ENCODE measurements at regions not wholly inside any gene's neighbourhood (a gene's known extent, or its start where the extent isn't known, plus 50 kb on each side); places are given as distances from the start of the nearest gene placed in this dataset.
A peak's percentile ranks its signal among the peaks of the same experiment; 100 is the strongest.

- no peaks in the 10 kb centered on the region for H3K9me3 ChIP-seq
- H3K27ac ChIP-seq, result peak overlapping the region; percentile 76 to 80 (median 78)
- WGBS, 2 donors, result 70 to 100% methylated on average over 1 of the region's 1 CpG
- intact Hi-C loops (cut with DNase I), result no loop called here
- H3K27me3 ChIP-seq, result no peaks in the 10 kb centered on the region
- no peaks in the 10 kb centered on the region for H3K36me3 ChIP-seq (replicated peaks in 1 of 2; ENCODE audit: insufficient read depth in 1 of 2, low read depth in 2 of 2)
- H3K4me1 ChIP-seq, result peaks cover 94% of the 10 kb centered on the region
- no peak overlapping the region for H3K4me3 ChIP-seq
- DNase-seq (no peak), ATAC-seq (no peak)
- TF ChIP-seq, protein P1, sequence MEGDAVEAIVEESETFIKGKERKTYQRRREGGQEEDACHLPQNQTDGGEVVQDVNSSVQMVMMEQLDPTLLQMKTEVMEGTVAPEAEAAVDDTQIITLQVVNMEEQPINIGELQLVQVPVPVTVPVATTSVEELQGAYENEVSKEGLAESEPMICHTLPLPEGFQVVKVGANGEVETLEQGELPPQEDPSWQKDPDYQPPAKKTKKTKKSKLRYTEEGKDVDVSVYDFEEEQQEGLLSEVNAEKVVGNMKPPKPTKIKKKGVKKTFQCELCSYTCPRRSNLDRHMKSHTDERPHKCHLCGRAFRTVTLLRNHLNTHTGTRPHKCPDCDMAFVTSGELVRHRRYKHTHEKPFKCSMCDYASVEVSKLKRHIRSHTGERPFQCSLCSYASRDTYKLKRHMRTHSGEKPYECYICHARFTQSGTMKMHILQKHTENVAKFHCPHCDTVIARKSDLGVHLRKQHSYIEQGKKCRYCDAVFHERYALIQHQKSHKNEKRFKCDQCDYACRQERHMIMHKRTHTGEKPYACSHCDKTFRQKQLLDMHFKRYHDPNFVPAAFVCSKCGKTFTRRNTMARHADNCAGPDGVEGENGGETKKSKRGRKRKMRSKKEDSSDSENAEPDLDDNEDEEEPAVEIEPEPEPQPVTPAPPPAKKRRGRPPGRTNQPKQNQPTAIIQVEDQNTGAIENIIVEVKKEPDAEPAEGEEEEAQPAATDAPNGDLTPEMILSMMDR (IDR thresholded peaks at IDR 0.05), result no peak
- TF ChIP-seq POLR2A (IDR thresholded peaks at IDR 0.05), result no peak
These were observed 140.7 kb downstream of the QRSL1 start for GRCh38 chr6:106770081-106770480.

DNA sequence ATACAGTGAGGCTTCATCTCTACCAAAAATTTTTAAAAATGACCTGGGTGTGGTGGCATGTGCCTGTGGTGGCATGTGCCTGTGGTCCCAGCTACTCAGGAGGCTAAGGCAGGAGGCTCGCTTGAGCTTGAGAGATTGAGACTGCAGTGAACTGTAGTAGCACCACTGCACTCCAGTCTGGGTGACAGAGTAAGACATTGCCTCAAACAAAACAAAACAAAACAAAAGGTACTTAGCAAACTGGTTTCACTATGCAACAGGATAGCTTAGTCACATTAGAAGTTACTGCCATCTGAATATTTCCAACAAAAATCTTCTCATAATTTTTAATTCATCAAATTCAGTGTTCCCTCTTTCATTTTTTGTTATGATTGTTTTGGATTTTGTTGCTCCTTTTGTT lies 137.9 kb downstream of the QRSL1 start:
- no peak for DNase-seq

DNA sequence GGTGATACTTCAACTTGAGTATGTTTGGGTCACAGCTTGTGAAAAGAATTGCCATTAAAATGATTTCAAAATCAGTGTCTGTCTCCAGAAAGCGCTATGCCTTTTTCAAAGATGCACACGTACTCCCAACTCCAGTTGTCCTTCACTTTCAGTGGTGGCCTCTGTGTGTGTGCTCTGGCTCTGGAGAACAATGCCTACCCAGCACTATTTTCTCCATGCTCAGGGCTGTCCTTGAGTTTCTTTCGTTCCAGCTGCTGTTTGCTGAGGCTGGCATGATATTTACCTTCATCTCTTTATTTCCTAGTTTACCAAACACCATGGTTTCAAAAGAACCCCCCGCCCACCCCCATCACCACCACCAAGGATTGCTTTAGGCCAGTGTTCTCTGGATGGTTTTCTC lies 136.8 kb downstream of the QRSL1 start:
- Histone ChIP-seq H3K27ac (peak overlapping the region; percentile 72 to 86 (median 77)), H3K9me3 (no peaks in the 10 kb centered on the region), H3K4me3 (no peak overlapping the region), H3K27me3 (no peaks in the 10 kb centered on the region), H3K4me1 (peaks cover 82% of the 10 kb centered on the region), H3K36me3 (replicated peaks in 1 of 2; ENCODE audit: insufficient read depth in 1 of 2, low read depth in 2 of 2) (no peaks in the 10 kb centered on the region)
- TF ChIP-seq, protein P1 (IDR thresholded peaks at IDR 0.05), result no peak
- peak in 1 of 3 donors; percentile 25 for TF ChIP-seq POLR2A (IDR thresholded peaks at IDR 0.05)
- WGBS, 2 donors, result 53 to 54% methylated on average over 4 of the region's 4 CpGs
- intact Hi-C loops (cut with DNase I), result no loop called here
- DNase-seq, result peak in 2 of 4 donors; percentile 48 to 54
- ATAC-seq, result peak; percentile 39

More for the DNA sequence above, 137.9 kb downstream of the QRSL1 start:
- H3K27me3 ChIP-seq, result no peaks in the 10 kb centered on the region
- intact Hi-C loops (cut with DNase I), result no loop called here
- H3K36me3 ChIP-seq (replicated peaks in 1 of 2; ENCODE audit: insufficient read depth in 1 of 2, low read depth in 2 of 2), result no peaks in the 10 kb centered on the region
- H3K4me3 ChIP-seq, result no peak overlapping the region
- peak overlapping the region; percentile 72 to 86 (median 77) for H3K27ac ChIP-seq
- TF ChIP-seq POLR2A (IDR thresholded peaks at IDR 0.05), result peak in 1 of 3 donors; percentile 4
- TF ChIP-seq, protein P1 (IDR thresholded peaks at IDR 0.05), result no peak
- WGBS, 2 donors, result 100% methylated on average over 1 of the region's 1 CpG
- ATAC-seq, result no peak
- peaks cover 92% of the 10 kb centered on the region for H3K4me1 ChIP-seq
- no peaks in the 10 kb centered on the region for H3K9me3 ChIP-seq

DNA sequence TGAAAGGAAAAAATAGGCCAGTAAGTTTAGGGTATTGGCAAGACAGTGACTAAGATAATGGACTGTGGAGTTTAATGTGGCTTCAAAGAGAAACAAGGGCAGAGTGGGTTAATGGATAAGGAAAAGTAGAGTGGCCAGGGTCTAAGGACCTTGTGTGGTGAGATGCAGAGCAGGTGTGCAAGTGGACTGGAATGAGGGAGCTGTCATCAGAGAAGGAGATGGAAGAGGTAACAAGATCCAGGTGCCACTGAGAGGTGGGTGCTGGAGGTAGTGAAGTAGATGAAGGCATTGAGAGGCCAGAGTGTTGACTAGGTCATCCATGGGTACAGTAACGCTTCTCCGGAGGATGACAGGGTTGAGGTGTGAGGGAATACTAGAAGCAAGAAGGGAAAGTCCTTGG lies 136.1 kb downstream of the QRSL1 start:
- H3K4me1 ChIP-seq, result peaks cover 74% of the 10 kb centered on the region
- H3K27ac ChIP-seq, result peak overlapping the region; percentile 72 to 86 (median 77)
- DNase-seq (peak in 3 of 4 donors; percentile 43 to 73 (median 65)), ATAC-seq (peak; percentile 43)
- no peak overlapping the region for H3K4me3 ChIP-seq
- no peaks in the 10 kb centered on the region for H3K27me3 ChIP-seq
- intact Hi-C loops (cut with DNase I), result no loop called here
- TF ChIP-seq POLR2A (IDR thresholded peaks at IDR 0.05), result peak in 2 of 3 donors; percentile 23 to 41
- TF ChIP-seq, protein P1 (IDR thresholded peaks at IDR 0.05), result no peak
- H3K9me3 ChIP-seq, result no peaks in the 10 kb centered on the region
- WGBS, 2 donors, result 17 to 38% methylated on average over 2 of the region's 2 CpGs
- no peaks in the 10 kb centered on the region for H3K36me3 ChIP-seq (replicated peaks in 1 of 2; ENCODE audit: insufficient read depth in 1 of 2, low read depth in 2 of 2)

- WGBS, 2 donors, result 49 to 52% methylated on average over 2 of the region's 2 CpGs
- no peaks in the 10 kb centered on the region for H3K27me3 ChIP-seq
- DNase-seq (no peak), ATAC-seq (peak; percentile 71)
- no peaks in the 10 kb centered on the region for H3K36me3 ChIP-seq (replicated peaks in 1 of 2; ENCODE audit: insufficient read depth in 1 of 2, low read depth in 2 of 2)
- peak overlapping the region; percentile 72 to 86 (median 77) for H3K27ac ChIP-seq
- no peak overlapping the region for H3K4me3 ChIP-seq
- intact Hi-C loops (cut with DNase I), result no loop called here
- H3K9me3 ChIP-seq, result no peaks in the 10 kb centered on the region
- TF ChIP-seq, protein P1 (IDR thresholded peaks at IDR 0.05), result no peak
- no peak for TF ChIP-seq POLR2A (IDR thresholded peaks at IDR 0.05)
- H3K4me1 ChIP-seq, result peaks cover 66% of the 10 kb centered on the region
These were observed 135.1 kb downstream of the QRSL1 start for GRCh38 chr6:106764353-106764980.
